GM18951 (cell line): ENCODE measurements at regions not wholly inside any gene's neighbourhood (a gene's known extent, or its start where the extent isn't known, plus 50 kb on each side); places are given as distances from the start of the nearest gene placed in this dataset.

Source experiments
- POLR2A ChIP-seq: IDR thresholded peaks from 4 replicates; pipeline ENCODE4 v1.6.1; 2011; ENCODE audit warnings: mild to moderate bottlenecking; ENCODE audit not compliant: insufficient read length, insufficient read depth; ENCODE audit errors: extremely low read depth
- in situ Hi-C: fragments of 300-500 bp; cut with MboI; formaldehyde crosslinking; loops from one replicate; pipeline ENCODE4 v1.12.0; 2022; ENCODE audit warnings: low sequenced_read_pairs, mixed read lengths, inconsistent platforms; ENCODE audit not compliant: unreplicated experiment

DNA sequence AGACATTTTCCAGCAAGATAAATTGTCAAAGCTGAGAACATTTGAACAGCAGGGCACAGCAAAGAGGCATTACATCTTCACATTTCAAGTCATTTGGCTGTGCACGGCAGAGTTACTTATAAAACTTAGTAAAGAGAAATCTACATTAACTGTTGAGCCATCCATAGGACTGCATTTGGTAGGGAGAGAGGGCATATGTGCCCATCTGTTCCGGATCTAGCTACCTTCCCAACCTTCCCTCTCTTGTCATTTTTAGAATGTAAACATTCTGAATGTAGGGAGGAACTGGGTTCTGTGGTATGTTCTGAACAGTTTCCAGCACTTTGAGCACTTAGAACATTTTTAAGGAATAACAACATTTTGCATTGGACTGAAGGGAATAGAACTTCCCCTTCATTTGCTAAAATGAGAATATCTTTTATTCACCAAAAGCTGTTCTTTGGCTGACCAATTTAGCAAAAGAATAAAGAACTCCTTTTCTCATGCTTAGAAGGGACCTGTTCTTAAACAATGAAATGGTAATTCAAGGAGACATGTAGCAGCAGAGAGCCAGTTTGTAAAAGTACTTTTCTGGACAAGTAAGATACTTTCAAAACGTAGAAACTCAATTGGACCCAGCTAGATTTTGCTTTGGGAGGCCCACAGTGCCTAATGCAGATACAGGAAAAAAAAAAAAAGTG, 104.4 kb downstream of the CETN3 start:
- in situ Hi-C loops = no loop called here
- TF ChIP-seq POLR2A = no peak

- in situ Hi-C loops = no loop called here
- TF ChIP-seq POLR2A = no peak
These were observed 108.3 kb downstream of the CETN3 start for GRCh38 chr5:90301248-90301647.

GRCh38 chr5:90297045-90297764, 112.4 kb downstream of the CETN3 start:
- no peak for TF ChIP-seq POLR2A
- in situ Hi-C loops = no loop called here

- in situ Hi-C loops = no loop called here
- TF ChIP-seq POLR2A = no peak
These were observed 115.0 kb downstream of the CETN3 start for GRCh38 chr5:90294604-90295003.

- no peak for TF ChIP-seq POLR2A
- in situ Hi-C loops = no loop called here
These were observed 115.6 kb downstream of the CETN3 start for GRCh38 chr5:90293931-90294330.

- in situ Hi-C loops = no loop called here
- TF ChIP-seq POLR2A = no peak
These were observed 118.9 kb downstream of the CETN3 start for GRCh38 chr5:90290648-90291047.

GRCh38 chr5:90289837-90290236, 119.7 kb downstream of the CETN3 start:
- no peak for TF ChIP-seq POLR2A

DNA sequence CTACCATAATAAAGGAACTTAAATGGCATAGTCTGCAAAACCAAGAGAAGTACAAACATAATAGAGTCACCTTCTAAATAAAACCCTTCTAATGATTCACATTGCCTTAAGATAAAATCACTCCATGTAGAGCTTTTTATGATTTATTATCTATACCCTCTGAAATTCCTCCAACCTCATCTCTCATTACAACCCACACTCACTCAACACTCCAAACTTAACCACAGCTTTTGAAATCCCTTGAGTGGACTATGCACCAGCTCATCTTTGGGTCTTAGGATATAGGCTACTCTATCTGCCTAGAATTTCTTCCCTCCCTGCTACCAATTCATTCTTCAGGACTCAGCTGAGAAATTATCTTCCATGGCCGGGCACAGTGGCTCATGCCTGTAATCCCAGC, 122.5 kb downstream of the CETN3 start:
- in situ Hi-C loops = no loop called here
- no peak for TF ChIP-seq POLR2A

More at GRCh38 chr5:90289837-90290236, 119.7 kb downstream of the CETN3 start:
- in situ Hi-C loops = no loop called here

- in situ Hi-C loops = no loop called here
- no peak for TF ChIP-seq POLR2A
These were observed 124.0 kb downstream of the CETN3 start for GRCh38 chr5:90285581-90285980.

DNA sequence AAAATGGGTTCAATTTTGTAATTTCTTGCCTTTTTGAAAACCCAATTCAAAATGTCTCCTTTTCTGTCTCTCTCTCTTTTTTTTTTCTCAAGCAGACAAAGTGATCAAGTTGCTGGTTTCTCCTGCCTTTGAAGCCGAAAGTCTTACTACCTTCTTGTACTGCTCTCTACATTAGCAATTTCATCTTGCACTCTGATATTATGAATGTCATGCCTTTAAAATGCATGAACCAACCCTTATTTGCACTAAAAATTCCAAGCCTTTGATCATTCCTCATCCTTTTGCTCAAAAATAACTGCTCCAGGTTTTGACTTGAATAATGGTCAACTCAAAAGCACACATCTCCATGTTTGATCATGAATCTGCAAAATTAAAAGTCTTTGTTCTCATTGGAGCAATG, 125.2 kb downstream of the CETN3 start:
- TF ChIP-seq POLR2A = no peak
- in situ Hi-C loops = no loop called here

GRCh38 chr5:90279091-90279490, 130.5 kb downstream of the CETN3 start:
- in situ Hi-C loops = no loop called here
- no peak for TF ChIP-seq POLR2A

GRCh38 chr5:90274216-90274615, 135.3 kb downstream of the CETN3 start:
- in situ Hi-C loops = no loop called here
- TF ChIP-seq POLR2A = no peak

- no peak for TF ChIP-seq POLR2A
These were observed 141.9 kb downstream of the CETN3 start for GRCh38 chr5:90267646-90268045.

DNA sequence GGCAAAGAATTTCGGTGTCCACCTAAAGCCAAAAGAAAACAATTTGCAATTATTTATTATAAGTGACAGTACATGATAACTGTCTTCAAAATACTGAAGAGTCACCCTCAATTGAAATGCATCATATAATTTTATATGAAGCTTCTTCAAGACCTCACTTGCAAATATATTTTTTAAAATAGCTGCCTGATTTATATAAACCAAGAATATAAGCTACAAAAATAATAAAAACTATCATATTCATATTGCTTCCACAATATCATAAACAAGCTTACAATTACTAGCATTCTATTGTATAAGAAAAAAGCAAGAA, 144.1 kb downstream of the CETN3 start:
- in situ Hi-C loops = no loop called here
- no peak for TF ChIP-seq POLR2A

More at GRCh38 chr5:90267646-90268045, 141.9 kb downstream of the CETN3 start:
- in situ Hi-C loops = no loop called here

- in situ Hi-C loops = no loop called here
- no peak for TF ChIP-seq POLR2A
These were observed 144.6 kb downstream of the CETN3 start for GRCh38 chr5:90264689-90265544.
